HG02973 (cell line): ENCODE measurements at regions not wholly inside any gene's neighbourhood (a gene's known extent, or its start where the extent isn't known, plus 50 kb on each side); places are given as distances from the start of the nearest gene placed in this dataset.

Source experiments
- ATAC-seq: cut with Tn5 transposase; IDR thresholded peaks from one replicate; pipeline ENCODE4 v1.9.1; 2021; ENCODE audit warnings: moderate library complexity; ENCODE audit not compliant: unreplicated experiment

DNA sequence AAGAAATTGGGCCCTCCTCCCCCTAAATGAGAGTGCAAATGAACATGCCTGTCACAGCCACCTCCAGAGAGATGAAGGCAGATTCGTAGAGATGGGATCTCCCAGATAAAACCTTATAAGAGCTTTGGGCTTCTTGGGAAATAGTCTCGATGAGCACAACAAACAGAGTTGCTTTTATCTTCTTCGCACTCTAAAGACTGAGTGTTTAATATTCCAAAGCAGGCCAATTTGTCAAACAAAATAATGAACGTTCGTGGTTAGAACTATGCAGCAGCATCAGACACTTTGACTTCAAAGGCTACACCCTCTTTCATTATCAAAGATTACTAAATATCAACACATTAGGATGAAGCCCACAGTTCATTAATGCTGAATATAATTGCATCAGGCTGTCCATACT is 256.2 kb downstream of the SKIDA1 start:
- no peak for ATAC-seq

DNA sequence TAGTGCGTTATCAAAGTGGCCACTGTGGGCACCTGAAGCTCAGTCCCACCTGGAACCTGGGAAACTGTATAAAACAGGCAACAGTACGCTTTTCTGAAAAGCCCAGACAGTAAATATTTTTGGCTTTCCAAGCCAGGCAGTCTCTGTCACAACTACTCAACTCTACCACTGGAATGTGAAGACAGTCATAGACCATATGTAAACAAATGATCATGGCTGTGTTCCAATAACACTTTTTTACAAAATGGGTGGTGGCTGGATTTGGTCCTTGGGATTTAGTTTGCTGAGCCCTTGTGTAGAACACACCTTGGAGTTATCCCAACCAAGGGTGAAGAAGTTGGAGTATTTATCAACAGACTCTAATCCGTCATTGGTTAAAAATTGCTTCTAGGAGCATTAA is 259.9 kb downstream of the SKIDA1 start:
- ATAC-seq, result no peak

- no peak for ATAC-seq
Measured at GRCh38 chr10:21264271-21264670, 261.2 kb downstream of the SKIDA1 start.

- no peak for ATAC-seq
Measured at GRCh38 chr10:21263839-21264238, 261.6 kb downstream of the SKIDA1 start.

- no peak for ATAC-seq
Measured at GRCh38 chr10:21263263-21263803, 262.1 kb downstream of the SKIDA1 start.

DNA sequence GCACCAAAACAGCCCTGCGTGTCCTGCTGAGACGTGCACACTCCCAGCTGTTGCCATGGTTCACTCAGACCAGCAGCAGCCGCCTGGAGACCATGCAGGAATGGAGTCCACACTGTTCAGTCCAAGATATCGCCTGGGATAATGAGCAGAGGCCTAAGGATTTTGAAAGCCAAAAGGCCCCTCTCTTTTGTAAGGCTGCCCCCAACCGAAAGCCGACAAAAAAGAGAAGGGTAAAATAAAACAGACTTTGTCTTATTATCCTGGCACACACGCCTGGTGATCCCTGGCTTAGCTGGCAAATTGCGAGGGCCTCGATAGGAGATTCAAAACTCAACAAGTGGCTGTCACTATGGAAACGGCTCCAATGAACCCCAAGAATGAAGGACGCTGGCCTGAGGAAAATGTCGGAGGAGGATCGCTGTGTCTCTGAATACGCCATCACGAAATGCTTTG is 263.6 kb downstream of the SKIDA1 start:
- ATAC-seq, result no peak

- ATAC-seq, result no peak
Measured at GRCh38 chr10:21260506-21261149, 264.9 kb downstream of the SKIDA1 start.

DNA sequence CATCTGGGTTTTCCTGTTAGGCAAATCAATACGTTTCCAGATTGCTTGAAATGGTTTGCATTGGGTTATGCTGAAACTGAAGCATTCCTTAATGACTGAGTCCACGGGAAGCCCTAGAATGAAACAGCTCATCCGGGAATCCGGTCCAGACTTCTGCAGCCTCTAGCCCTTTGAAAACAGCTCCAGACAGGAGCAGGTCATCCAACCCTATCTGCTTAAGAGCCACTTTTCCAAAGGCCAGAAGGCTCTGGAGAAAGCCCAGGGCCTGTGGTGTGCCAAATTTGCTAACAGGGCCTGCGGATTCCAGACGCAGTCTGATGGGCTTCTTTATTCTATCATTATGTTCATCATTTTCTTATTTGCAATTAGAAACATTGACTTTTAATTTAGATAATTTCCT is 265.4 kb downstream of the SKIDA1 start:
- ATAC-seq, result no peak

DNA sequence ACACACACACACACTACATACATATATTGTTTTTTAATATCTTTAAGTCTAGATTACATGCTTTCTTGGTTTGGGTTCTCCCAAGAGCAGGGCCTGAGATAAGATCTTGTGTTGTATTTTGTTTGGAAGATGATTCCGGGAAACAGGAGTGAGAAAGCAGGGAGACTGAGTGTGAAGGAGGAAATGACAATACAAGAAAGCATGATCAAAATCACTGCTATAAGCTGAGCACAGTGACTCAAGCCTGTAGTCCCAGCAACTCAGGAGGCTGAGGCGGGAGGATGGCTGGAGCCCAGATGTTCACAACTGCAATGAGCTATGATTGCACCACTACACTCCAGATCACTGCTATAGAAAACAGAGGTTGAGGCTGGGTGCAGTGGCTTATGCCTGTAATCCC is 267.6 kb downstream of the SKIDA1 start:
- no peak for ATAC-seq

DNA sequence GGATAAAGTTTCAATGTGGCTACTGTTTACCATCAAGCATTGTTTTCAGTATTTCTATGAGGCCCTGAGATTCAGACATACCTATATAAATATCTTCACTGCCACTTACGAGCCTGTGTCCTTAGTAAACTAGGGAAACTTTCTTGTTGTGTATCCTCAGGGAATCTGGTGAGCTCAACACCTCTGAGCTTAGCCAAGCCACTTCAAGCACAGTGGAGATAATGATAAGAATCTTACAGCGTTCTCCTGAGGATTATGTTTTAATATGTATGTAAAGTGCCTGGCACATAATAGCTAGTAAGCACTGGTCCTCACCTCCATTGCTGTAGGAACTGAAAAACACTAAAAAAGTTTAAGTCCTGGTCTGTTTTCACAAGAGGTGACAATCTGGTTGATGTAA is 268.3 kb downstream of the SKIDA1 start:
- ATAC-seq, result no peak

GRCh38 chr10:21249435-21249834 is 276.0 kb downstream of the SKIDA1 start:
- no peak for ATAC-seq

DNA sequence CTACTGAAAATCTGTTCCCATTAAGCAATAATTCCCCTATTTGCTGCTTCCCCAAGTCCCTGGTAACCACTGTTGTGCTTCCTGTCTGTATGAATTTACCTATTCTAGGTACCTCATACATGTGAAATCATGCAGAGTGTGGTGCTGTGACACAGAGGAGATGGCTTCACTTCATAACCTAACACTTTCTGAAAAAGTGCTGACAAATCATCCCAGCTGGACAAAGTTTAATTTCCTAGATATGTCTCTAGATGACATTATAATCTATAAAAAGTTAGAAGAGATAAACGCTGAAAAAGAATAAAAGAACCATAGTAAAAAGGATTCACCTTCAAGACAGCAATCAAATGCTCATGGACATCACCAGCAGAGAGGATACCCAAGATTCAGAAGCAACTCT is 277.9 kb downstream of the SKIDA1 start:
- ATAC-seq, result no peak

DNA sequence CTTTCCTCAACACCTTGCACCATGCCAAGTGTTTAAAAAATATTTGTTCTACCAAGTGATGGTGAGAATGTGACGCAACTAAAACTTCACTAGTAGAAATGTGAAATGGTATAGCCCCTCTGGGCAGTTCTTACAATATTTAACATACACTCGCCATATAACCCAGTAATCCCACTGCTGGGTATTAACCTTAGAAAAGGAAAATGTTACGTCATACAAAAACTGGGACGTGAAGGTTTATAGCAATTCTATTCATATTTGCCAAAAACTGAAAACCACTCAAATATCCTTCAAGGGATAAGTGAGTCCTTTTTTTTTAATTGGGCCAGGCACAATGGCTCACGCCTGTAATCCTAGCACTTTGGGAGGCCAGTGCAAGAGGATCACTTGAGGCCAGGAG is 279.3 kb downstream of the SKIDA1 start:
- no peak for ATAC-seq

- no peak for ATAC-seq
Measured at GRCh38 chr10:21243748-21244257, 281.7 kb downstream of the SKIDA1 start.

- ATAC-seq, result no peak
Measured at GRCh38 chr10:21242915-21243314, 282.6 kb downstream of the SKIDA1 start.

GRCh38 chr10:21238717-21239116 is 286.8 kb downstream of the SKIDA1 start:
- no peak for ATAC-seq

DNA sequence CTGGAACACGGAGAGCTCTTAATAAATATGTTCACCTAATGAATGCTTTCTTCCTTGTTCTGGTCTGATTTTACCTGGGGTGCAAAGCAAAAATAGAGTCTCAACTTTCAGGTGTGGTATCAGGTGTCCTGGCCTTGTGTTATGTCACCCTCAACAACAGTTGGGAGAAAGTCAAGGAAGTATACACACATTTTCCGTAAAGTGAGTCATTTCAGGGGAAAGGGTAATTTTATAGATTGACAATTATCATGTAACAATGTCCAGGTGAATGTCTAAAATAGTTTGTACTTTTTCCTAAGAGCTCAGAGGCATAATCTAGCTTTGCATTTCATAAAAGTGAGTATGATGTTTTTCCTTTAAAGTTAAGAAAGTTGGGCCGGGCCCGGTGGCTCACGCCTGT is 287.4 kb downstream of the SKIDA1 start:
- ATAC-seq, result no peak

GRCh38 chr10:21234761-21235160 is 290.7 kb downstream of the SKIDA1 start:
- no peak for ATAC-seq

DNA sequence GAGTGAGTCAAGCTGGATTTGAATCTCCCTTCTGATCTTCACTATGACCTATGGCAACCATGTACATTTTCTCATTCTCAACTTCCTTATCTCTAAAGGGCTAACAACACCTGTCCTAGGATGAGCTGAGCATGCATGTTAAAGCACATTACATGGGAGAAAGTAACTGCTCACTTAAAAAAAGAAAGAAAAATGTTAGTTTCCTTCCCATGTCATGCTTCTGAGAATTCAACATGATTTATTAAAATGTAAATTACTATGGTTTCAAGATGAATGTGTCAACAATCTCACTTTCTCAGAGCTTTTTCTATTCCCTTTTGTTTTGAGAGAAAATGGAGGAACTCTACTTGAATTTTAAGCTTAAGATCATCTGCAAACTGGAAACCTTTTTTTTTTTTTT is 295.3 kb downstream of the SKIDA1 start:
- ATAC-seq, result no peak

DNA sequence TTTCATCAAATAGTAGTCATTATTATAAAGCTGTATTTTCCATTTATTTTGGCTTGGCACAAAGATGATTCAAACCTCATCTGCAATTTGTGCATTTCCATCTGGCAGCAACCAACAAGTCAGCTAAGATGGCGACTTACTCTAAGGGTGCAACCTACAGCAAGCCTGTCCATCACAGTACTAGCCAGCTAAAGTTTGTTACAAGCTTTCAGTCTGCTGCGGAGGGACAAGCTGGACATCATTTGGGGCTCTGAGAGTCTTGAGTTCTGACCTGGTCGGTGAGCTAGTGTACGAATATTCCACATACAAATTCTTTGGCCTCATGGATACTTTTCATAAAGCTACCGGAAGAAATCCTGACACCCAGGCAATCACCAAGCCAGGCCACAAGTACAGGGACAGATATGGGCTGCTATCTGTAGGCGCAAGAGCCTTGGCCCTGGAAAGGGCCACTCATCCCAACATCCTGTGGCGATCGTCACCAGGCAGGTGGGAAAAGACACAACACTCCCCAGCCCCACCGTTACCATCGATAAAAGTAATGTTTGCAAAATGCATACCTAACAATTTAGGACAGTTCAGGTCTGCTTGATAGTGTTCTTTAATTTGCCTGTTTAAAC is 307.6 kb downstream of the SKIDA1 start:
- ATAC-seq, result no peak

DNA sequence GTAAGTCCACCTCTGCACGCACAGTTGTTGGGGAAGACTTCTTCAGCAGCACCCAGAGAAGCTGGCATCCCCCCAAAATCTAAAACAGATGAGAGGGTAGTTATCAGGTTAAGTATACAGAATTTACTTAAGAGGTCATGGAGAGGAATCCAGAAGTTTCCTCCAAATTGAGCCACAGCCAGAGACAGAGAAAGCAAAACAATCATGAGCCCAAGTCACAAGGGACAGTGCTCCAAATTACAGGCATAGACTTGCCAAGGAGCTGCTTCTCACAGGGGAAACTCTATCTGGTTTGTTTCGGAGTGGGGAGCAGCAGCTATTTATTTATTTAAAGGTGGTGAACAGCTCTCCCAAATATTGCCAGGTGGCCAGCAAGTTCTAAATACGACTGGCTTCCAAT is 308.4 kb downstream of the SKIDA1 start:
- no peak for ATAC-seq

GRCh38 chr10:21214329-21214728 is 311.2 kb downstream of the SKIDA1 start:
- ATAC-seq, result no peak
